ENCODE measurements at regions not wholly inside any gene's neighbourhood (a gene's known extent, or its start where the extent isn't known, plus 50 kb on each side); places are given as distances from the start of the nearest gene placed in this dataset.
A peak's percentile ranks its signal among the peaks of the same experiment; 100 is the strongest.

- TF ChIP-seq, protein P1, sequence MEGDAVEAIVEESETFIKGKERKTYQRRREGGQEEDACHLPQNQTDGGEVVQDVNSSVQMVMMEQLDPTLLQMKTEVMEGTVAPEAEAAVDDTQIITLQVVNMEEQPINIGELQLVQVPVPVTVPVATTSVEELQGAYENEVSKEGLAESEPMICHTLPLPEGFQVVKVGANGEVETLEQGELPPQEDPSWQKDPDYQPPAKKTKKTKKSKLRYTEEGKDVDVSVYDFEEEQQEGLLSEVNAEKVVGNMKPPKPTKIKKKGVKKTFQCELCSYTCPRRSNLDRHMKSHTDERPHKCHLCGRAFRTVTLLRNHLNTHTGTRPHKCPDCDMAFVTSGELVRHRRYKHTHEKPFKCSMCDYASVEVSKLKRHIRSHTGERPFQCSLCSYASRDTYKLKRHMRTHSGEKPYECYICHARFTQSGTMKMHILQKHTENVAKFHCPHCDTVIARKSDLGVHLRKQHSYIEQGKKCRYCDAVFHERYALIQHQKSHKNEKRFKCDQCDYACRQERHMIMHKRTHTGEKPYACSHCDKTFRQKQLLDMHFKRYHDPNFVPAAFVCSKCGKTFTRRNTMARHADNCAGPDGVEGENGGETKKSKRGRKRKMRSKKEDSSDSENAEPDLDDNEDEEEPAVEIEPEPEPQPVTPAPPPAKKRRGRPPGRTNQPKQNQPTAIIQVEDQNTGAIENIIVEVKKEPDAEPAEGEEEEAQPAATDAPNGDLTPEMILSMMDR (IDR thresholded peaks at IDR 0.05 in 2 of 3, conservative IDR thresholded peaks at IDR 0.05 in 1 of 3; ENCODE audit: borderline replicate concordance in 1 of 3, insufficient read depth in 1 of 3, low read depth in 2 of 3, low read length in 2 of 3) = 0 out of 6 replicates have a peak, but pooled peaks of 2 of the 3 experiments have one; percentile 3 to 7
- TF ChIP-seq POLR2AphosphoS5 (IDR thresholded peaks at IDR 0.05; ENCODE audit: low read depth, low read length) = no peak
Measured at GRCh38 chr7:10022957-10023356, 950.7 kb upstream of the PHF14 start.
